ENCODE measurements at regions not wholly inside any gene's neighbourhood (a gene's known extent, or its start where the extent isn't known, plus 50 kb on each side); places are given as distances from the start of the nearest gene placed in this dataset.

DNA sequence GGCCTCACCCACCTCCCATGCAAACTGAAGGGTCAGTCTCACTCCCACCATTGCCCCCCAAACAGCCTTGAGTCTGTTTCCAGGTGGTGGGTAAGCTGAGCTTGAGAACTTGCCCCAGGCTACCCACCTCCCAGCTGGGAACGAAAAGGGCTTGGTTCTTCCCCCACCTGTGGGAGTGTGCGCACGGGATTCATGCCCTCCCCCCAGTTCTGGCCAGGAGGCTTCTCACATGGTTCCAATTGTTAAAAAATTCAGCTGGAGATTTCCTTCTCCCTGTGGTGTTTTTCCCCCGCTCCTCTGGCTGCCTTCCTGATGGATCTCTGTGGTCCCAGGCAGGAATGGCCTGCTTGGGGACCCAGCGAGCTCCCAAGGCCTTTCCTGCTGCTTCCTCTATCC lies 81.8 kb upstream of the C21orf91 start:
- Histone ChIP-seq H2AFZ (ENCODE audit: low read length) (no peak overlapping the region), H4K8ac (ENCODE audit: extremely low read depth, insufficient read depth, low read length) (no peak overlapping the region), H3K14ac (ENCODE audit: insufficient read length) (no peak overlapping the region), H3K4me2 (ENCODE audit: insufficient read depth in 1 of 2, low read depth in 2 of 2, low read length in 2 of 2) (no peak overlapping the region), H3K23me2 (ENCODE audit: low read depth, low read length) (no peaks in the 10 kb centered on the region), H3K4ac (replicated peaks; ENCODE audit: insufficient read length, low read depth, low read length) (no peak overlapping the region), H3K56ac (replicated peaks; ENCODE audit: insufficient read length, low read depth, low read length) (no peak overlapping the region), H3K4me1 (replicated peaks in 1 of 4; ENCODE audit: control insufficient read depth in 3 of 4, insufficient read depth in 4 of 4, low read length in 3 of 4) (peaks cover 0 to 4% (median 2%) of the 10 kb centered on the region in 4 experiments; a peak in 3 of 7 replicates), H3K18ac (ENCODE audit: extremely low read depth, low read length) (peak overlapping the region; percentile 60), H2BK12ac (ENCODE audit: low read depth, low read length) (peak overlapping the region; percentile 92; the same call in 1 of the 2 replicates), H2BK120ac (replicated peaks; ENCODE audit: low read depth, low read length) (no peak overlapping the region), H3K27me3 (replicated peaks in 1 of 4; ENCODE audit: control insufficient read depth in 3 of 4, extremely low read depth in 1 of 4, insufficient read depth in 3 of 4, low read length in 3 of 4) (no peaks in the 10 kb centered on the region), H3K9me3 (ENCODE audit: insufficient read depth in 2 of 2, low read depth in 1 of 2, low read length in 1 of 2) (peaks cover 0 to 5% of the 10 kb centered on the region in 2 experiments; a peak in 2 of 4 replicates), H4K91ac (replicated peaks; ENCODE audit: insufficient read length, low read length) (no peak overlapping the region), H3K36me3 (ENCODE audit: control insufficient read depth in 2 of 4, insufficient read depth in 4 of 4, low read length in 3 of 4) (no peaks in the 10 kb centered on the region), H4K20me1 (replicated peaks in 1 of 2; ENCODE audit: control insufficient read depth in 1 of 2, insufficient read depth in 2 of 2, low read length in 2 of 2) (no peaks in the 10 kb centered on the region), H3K27ac (ENCODE audit: low read depth, low read length) (peak overlapping the region; percentile 6; the same call in 1 of the 2 replicates), H2BK20ac (ENCODE audit: low read length) (peak overlapping the region; percentile 48; the same call in 1 of the 2 replicates), H2AK5ac (ENCODE audit: low read depth, low read length) (no peak overlapping the region), H2BK5ac (ENCODE audit: low read depth, low read length) (peak overlapping the region; percentile 75; the same call in 1 of the 2 replicates), H4K5ac (ENCODE audit: insufficient read length, low read depth, low read length) (no peak overlapping the region), H3K79me1 (ENCODE audit: low read depth, low read length) (no peaks in the 10 kb centered on the region), H2BK15ac (ENCODE audit: low read length) (no peak overlapping the region), H3K79me2 (ENCODE audit: control insufficient read depth in 1 of 2, insufficient read depth in 2 of 2, low read length in 2 of 2) (no peaks in the 10 kb centered on the region), H3K9ac (replicated peaks in 1 of 4; ENCODE audit: extremely low read depth in 1 of 4, low read depth in 3 of 4, low read length in 3 of 4) (no peak overlapping the region), H3K23ac (ENCODE audit: insufficient read length) (no peak overlapping the region), H3K4me3 (ENCODE audit: extremely low read depth in 1 of 4, insufficient read depth in 2 of 4, low read depth in 3 of 4, low read length in 4 of 4) (no peak overlapping the region)
- no peak for DNase-seq (ENCODE audit: low read depth in 1 of 2, low spot score in 2 of 2)
- ChIA-PET CTCF (ENCODE audit: partially characterized antibody) (interaction anchor here (0.8 to 2.3 kb wide), 13 partner anchors 8 to 222 kb away, joined by 3 to 10 read pairs (median 3); no protein-coding TSS in a partner anchor), POLR2A (ENCODE audit: partially characterized antibody) (interaction anchor here (2.1 kb wide), 1 partner anchor 82 kb away, joined by 6 read pairs; the partner anchor contains the start of gene C21orf91)
- TF ChIP-seq ZNF274 (IDR thresholded peaks at IDR 0.05; ENCODE audit: borderline replicate concordance, extremely low read depth, low read length), result no peak
- no peak for TF ChIP-seq POU5F1 (IDR thresholded peaks at IDR 0.05; ENCODE audit: low read depth, low read length)
- no peak for FAIRE-seq
- WGBS, 2 experiments (ENCODE audit: extremely low coverage in 1 of 2, insufficient coverage in 1 of 2, insufficient read length in 1 of 2, insufficient replicate concordance in 2 of 2, low coverage in 1 of 2, low lambda C conversion rate in 2 of 2, missing lambda C conversion rate in 1 of 2), result 96% methylated on average over 5 of the region's 5 CpGs; no CpG with 5 or more reads in 1 of the 2 experiments
